ENCODE measurements at regions not wholly inside any gene's neighbourhood (a gene's known extent, or its start where the extent isn't known, plus 50 kb on each side); places are given as distances from the start of the nearest gene placed in this dataset.

DNA sequence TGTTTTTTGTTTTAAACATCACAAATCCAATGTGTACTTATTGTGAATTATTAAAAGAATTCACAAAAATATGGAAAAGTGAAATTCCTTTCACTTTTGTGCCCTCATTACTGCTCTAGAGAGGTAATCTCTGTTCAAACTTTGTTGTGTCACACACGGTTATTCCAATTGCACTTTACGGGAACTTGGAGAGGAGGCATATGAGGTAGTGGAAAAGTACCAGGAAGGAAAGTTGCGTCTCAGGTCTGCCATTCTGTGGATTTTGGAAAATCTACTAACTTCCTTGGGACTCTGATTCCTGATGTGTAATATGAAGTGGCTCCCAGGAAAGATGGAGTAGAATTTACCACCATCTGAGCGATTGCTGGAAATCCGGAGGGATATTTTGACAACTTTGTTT lies 90.9 kb upstream of the DCN start:
- TF ChIP-seq, protein P1, sequence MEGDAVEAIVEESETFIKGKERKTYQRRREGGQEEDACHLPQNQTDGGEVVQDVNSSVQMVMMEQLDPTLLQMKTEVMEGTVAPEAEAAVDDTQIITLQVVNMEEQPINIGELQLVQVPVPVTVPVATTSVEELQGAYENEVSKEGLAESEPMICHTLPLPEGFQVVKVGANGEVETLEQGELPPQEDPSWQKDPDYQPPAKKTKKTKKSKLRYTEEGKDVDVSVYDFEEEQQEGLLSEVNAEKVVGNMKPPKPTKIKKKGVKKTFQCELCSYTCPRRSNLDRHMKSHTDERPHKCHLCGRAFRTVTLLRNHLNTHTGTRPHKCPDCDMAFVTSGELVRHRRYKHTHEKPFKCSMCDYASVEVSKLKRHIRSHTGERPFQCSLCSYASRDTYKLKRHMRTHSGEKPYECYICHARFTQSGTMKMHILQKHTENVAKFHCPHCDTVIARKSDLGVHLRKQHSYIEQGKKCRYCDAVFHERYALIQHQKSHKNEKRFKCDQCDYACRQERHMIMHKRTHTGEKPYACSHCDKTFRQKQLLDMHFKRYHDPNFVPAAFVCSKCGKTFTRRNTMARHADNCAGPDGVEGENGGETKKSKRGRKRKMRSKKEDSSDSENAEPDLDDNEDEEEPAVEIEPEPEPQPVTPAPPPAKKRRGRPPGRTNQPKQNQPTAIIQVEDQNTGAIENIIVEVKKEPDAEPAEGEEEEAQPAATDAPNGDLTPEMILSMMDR (IDR thresholded peaks at IDR 0.05; ENCODE audit: low read depth, low read length): no peak
- TF ChIP-seq EZH2phosphoT487 (IDR thresholded peaks at IDR 0.05; ENCODE audit: low read depth): no peak

All from OCI-LY3 (cell line).